HT-29 (cell line): ENCODE measurements at regions not wholly inside any gene's neighbourhood (a gene's known extent, or its start where the extent isn't known, plus 50 kb on each side); places are given as distances from the start of the nearest gene placed in this dataset.
"Not testable (repeated sequence)": the region's sequence is repeated elsewhere in the genome, so short reads cannot be mapped to it uniquely, and the experiment has no call there.

Source experiments
- DNase-seq: peaks from one replicate; pipeline ENCODE4 v3.0.0-alpha.2; 2015; ENCODE audit warnings: low spot score

DNA sequence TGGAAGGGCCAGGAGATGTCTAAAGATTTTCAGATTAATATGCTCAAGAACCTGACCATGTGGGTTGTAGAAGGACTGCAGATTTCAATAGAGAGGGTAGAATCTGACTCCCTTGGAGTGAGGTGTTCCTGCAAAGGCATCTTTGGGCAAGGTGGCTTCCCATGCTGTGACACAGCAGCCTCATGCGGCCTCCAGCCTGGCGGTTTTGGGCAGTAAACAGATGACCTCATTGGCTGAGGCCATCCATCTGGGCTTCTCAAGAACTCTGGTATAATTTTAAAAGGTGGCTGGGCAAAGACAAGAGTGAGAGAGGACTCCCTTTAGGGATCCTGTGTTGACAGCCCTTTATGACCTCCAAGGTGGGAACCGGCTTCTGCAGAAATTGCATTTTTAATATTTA lies 90.3 kb upstream of the ERCC6L2 start:
- DNase-seq, result no peak

DNA sequence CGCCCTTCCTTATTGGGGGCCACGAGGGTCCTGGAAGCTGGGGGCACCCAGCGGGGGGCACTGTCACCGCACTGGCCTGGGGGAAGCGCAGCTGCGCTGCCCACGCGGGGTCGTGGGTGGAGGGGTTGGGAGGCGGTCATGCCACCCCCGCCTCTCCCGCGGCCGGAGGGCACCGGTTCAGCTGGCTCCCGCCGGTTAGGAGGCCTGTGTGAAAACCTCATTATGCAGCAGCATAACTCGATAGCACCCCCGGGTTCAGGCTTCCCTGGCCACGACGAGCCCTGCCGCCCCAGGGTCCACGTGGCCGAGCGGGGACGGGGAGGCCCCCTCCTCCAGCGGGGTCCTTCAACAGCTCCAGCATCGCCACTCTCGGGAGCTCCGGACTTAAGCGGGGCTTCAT lies 91.2 kb upstream of the ERCC6L2 start:
- no peak for DNase-seq

GRCh38 chr9:95783426-95783975 lies 92.0 kb upstream of the ERCC6L2 start:
- no peak for DNase-seq

DNA sequence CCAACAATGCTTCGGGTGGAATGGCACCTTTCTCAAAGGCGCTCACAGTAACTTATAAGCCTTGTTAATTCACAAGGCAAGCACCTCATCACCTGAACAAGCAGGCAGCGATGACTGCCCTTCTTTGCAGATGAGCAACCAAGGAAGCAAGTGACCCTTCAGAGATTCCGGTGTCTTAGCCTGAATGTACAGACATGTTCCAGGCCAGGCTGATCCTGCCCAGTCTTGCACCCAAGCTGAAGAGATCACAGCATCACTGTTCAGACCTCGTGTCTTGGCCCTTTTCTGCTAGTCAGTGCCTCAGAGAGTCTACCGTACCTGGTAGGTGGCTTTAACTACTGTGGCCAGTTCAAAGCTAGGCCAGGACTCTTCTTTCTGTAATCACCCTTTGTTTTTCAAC lies 94.7 kb upstream of the ERCC6L2 start:
- DNase-seq, result no peak

DNA sequence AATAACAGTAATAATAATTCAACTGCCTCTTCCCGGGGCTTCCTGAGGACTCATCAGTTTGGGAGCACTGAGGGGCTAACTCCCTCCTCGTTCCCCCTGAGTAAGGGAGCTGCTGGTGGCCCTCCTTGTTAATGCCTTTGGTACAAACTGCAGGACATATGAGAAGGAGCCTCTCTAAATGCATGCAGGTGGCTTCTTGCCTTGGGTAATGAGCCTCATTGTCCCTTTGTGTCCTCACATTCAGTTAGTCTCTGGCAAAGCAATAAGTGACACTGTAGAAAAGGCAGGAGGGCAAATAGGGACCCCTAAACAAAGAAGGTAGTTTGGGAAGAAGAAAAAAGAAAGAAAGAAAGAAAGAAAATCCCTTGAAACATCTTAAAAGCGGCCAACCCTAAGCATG lies 95.4 kb upstream of the ERCC6L2 start:
- DNase-seq, result no peak

- not testable (repeated sequence) for DNase-seq
These were observed 95.9 kb upstream of the ERCC6L2 start for GRCh38 chr9:95779597-95779996.

DNA sequence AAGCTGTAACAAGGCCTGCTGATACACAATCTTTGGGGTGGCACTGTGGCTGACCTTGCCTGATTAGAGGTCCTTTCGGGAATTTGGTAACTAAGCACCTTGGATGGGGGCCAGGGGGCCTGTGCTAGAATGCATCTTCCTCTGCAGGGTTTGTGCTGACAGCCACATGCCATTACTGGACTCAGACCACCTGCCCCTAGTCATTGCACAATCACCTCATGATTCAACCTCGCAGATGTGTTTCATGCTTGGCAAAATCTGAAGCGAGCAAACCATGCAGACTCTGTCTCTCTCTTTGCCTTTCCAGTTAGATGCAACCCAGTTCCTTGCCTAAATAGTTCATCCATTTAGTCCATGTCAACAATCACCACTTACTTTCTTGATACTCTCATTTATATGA lies 96.5 kb upstream of the ERCC6L2 start:
- no peak for DNase-seq

- DNase-seq, result no peak
These were observed 98.4 kb upstream of the ERCC6L2 start for GRCh38 chr9:95777136-95777535.

DNA sequence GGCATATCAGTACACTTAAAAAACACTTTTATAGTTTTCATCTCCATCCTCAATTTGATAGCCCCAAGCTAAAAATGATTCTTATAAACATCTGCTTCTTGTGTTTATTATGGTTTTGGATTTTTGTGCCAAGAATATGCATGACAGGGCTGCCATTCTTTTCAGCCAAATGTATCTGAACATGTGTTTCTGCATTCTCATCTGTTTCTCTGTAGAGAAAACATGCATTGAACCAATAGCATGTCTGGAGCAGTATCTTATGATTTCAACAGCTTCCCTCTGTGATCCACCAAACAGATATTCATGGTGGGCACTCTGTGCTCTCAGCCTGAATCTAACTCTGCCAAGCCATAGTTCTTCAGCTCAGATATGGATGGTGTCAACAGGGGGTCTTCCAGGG lies 99.3 kb upstream of the ERCC6L2 start:
- no peak for DNase-seq

DNA sequence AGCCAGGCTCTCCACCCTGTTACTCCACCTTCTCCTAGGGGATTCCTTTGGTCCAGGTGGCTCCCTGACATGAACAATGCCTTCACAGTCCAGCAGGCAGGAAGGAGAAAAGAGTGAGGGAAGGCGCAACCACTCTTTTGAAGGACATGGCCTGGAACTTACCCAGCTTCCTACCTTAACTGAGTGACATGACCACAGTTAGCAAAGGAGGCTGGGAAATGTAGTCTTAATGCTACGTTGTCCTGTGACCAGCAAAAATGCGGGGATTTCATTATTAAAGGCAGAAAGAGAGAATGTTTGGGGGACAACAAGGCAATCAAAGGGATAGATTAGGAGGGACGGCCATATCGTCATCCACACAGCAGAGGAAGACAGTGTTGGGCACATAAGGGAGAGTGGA lies 100.3 kb upstream of the ERCC6L2 start:
- no peak for DNase-seq

GRCh38 chr9:95773053-95773418 lies 102.5 kb upstream of the ERCC6L2 start:
- no peak for DNase-seq

GRCh38 chr9:95772320-95773052 lies 103.0 kb upstream of the ERCC6L2 start:
- peak; percentile 39 for DNase-seq

DNA sequence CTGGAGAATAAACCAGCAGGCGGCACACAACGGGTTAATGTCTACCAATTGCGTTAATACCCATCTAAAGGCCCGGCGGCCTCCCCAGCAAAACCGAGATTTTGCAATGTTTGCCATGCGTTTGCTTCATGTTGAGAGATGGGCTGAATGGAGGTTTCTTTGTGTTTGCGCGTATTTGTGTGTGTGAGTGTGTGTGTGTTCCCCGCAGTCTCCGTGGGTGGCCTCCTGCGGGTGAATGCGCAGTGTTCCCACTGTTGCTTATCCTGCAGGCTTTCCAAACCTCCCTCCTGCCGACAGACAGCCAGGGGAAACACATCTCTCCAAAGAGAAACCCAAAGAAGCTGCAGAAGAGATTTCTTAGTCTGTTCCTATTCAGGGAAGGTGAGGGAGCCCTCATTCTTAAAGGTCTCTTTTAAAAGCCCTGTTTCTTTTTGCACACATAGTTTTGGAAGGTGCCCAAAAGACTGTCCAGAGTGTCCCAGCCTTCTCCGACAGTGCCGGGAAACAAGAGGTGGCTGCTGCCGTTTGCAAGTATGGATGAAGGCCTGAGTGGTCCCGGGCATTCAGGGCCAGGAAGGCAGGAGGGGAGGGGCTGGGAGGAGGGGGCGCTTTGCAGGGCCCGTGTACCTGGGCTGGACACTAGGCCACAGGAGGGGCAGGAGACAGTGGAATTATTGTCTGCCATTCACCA lies 103.8 kb upstream of the ERCC6L2 start:
- DNase-seq, result no peak

- no peak for DNase-seq
These were observed 104.8 kb upstream of the ERCC6L2 start for GRCh38 chr9:95770653-95771131.

GRCh38 chr9:95769909-95770433 lies 105.5 kb upstream of the ERCC6L2 start:
- no peak for DNase-seq

GRCh38 chr9:95769473-95769872 lies 106.0 kb upstream of the ERCC6L2 start:
- no peak for DNase-seq

GRCh38 chr9:95766906-95767305 lies 108.6 kb upstream of the ERCC6L2 start:
- DNase-seq, result no peak

- DNase-seq, result no peak
These were observed 110.8 kb upstream of the ERCC6L2 start for GRCh38 chr9:95764533-95765319.

DNA sequence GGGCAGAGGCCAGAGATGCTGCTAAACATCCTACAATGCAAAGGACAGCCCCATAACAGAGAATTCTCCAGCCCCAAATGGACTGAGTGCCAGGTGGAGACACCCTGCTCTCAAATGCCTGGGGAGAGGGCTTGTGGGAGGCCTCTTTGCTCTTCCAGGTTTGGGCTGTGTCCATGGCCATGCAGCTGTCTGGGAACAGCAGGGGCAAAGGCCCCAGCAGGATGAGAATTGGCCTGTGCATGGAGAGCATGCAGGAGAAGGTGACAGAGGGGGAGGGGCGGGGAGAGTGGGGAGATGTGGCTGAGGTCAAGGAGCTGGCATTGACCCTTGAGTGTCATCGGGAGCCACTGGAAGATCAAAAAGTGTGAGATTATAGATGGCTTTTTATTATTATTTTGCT lies 111.5 kb upstream of the ERCC6L2 start:
- no peak for DNase-seq

- DNase-seq, result no peak
These were observed 112.5 kb upstream of the ERCC6L2 start for GRCh38 chr9:95763006-95763405.

- no peak for DNase-seq
These were observed 113.2 kb upstream of the ERCC6L2 start for GRCh38 chr9:95762322-95762721.

DNA sequence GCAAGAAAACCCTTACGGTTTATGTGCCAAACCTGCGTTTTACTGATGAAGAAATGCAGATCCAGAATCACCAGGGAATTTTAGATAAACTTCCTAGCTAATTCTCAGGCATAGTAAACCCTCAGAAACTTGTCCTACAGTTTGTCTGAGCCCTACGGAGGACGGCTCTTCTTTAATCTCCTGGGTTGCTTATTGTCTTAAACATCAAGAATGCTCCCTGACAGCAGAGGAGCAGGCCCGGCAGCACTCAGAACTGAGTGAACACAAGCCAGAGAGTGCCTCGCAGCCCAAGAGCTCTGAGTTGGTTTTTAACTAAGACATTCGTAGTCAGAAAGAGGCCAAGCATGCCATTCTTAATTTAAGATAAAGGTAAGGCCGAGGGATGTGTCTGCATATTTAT lies 114.7 kb upstream of the ERCC6L2 start:
- DNase-seq, result no peak
